Spinal cord (tissue), 9 donors: ENCODE measurements at regions not wholly inside any gene's neighbourhood (a gene's known extent, or its start where the extent isn't known, plus 50 kb on each side); places are given as distances from the start of the nearest gene placed in this dataset.

Source experiments
- DNase-seq, 6 donors: peaks; one replicate each; pipeline versions ENCODE4 v3.0.0 to v3.0.0-alpha.2; 2013 to 2015; ENCODE audit warnings: low spot score in 6 of 6, low read depth in 4 of 6
- H3K27ac ChIP-seq: one replicate; pipeline ENCODE4 v1.5.1; 2013; ENCODE audit warnings: low read depth, low read length, control low read depth
- H3K27me3 ChIP-seq: one replicate; pipeline ENCODE4 v1.6.1; 2013; ENCODE audit warnings: low read length; ENCODE audit not compliant: control insufficient read depth, insufficient read depth
- H3K36me3 ChIP-seq: one replicate; pipeline ENCODE4 v1.6.1; 2013; ENCODE audit warnings: low read length; ENCODE audit not compliant: control insufficient read depth, insufficient read depth
- H3K4me1 ChIP-seq: one replicate; pipeline ENCODE4 v1.6.1; 2013; ENCODE audit warnings: low read length; ENCODE audit not compliant: control insufficient read depth, insufficient read depth
- H3K4me3 ChIP-seq: one replicate; pipeline ENCODE4 v1.5.1; 2013; ENCODE audit warnings: low read depth, low read length, control low read depth
- H3K9me3 ChIP-seq: one replicate; pipeline ENCODE4 v1.6.1; 2013; ENCODE audit warnings: low read length; ENCODE audit not compliant: control insufficient read depth, insufficient read depth
- WGBS: methylation state at CpG from one replicate; pipeline ENCODE4 v1.1.5; 2013; ENCODE audit warnings: missing lambda C conversion rate; ENCODE audit not compliant: insufficient coverage; 5-methylcytosine and 5-hydroxymethylcytosine counted together
- donor health status: healthy.

GRCh38 chr7:88700725-88701124, 58.8 kb upstream of the ZNF804B start:
- WGBS: 86% methylated on average over 1 of the region's 2 CpGs
- DNase-seq: no peak
- H3K27me3 ChIP-seq: no peaks in the 10 kb centered on the region
- H3K4me1 ChIP-seq: no peaks in the 10 kb centered on the region
- H3K4me3 ChIP-seq: no peak overlapping the region
- H3K27ac ChIP-seq: no peak overlapping the region
- H3K36me3 ChIP-seq: no peaks in the 10 kb centered on the region
- H3K9me3 ChIP-seq: no peaks in the 10 kb centered on the region

- Histone ChIP-seq H3K4me3 (no peak overlapping the region), H3K27me3 (no peaks in the 10 kb centered on the region), H3K36me3 (no peaks in the 10 kb centered on the region), H3K9me3 (no peaks in the 10 kb centered on the region), H3K4me1 (no peaks in the 10 kb centered on the region), H3K27ac (no peak overlapping the region)
- no peak for DNase-seq
These were observed 65.3 kb upstream of the ZNF804B start for GRCh38 chr7:88694207-88694606.

GRCh38 chr7:88693131-88693530, 66.4 kb upstream of the ZNF804B start:
- no peaks in the 10 kb centered on the region for H3K27me3 ChIP-seq
- H3K9me3 ChIP-seq: no peaks in the 10 kb centered on the region
- H3K4me1 ChIP-seq: no peaks in the 10 kb centered on the region
- H3K36me3 ChIP-seq: no peaks in the 10 kb centered on the region
- peak in 1 of 6 donors; percentile 8 for DNase-seq
- no peak overlapping the region for H3K27ac ChIP-seq
- H3K4me3 ChIP-seq: no peak overlapping the region

- DNase-seq: no peak
- H3K4me1 ChIP-seq: no peaks in the 10 kb centered on the region
These were observed 67.0 kb upstream of the ZNF804B start for GRCh38 chr7:88692493-88692892.

GRCh38 chr7:88689821-88690220, 69.7 kb upstream of the ZNF804B start:
- no peaks in the 10 kb centered on the region for H3K36me3 ChIP-seq
- no peak for DNase-seq
- no peaks in the 10 kb centered on the region for H3K27me3 ChIP-seq
- H3K9me3 ChIP-seq: no peaks in the 10 kb centered on the region
- H3K4me3 ChIP-seq: no peak overlapping the region
- H3K27ac ChIP-seq: no peak overlapping the region
- no CpG with 5 or more reads among the region's 1 CpG for WGBS
- no peaks in the 10 kb centered on the region for H3K4me1 ChIP-seq

More at GRCh38 chr7:88692493-88692892, 67.0 kb upstream of the ZNF804B start:
- H3K27me3 ChIP-seq: no peaks in the 10 kb centered on the region
- H3K27ac ChIP-seq: no peak overlapping the region
- no peaks in the 10 kb centered on the region for H3K36me3 ChIP-seq
- no peak overlapping the region for H3K4me3 ChIP-seq
- H3K9me3 ChIP-seq: no peaks in the 10 kb centered on the region

GRCh38 chr7:88688222-88688621, 71.3 kb upstream of the ZNF804B start:
- no peaks in the 10 kb centered on the region for H3K4me1 ChIP-seq
- no peak overlapping the region for H3K27ac ChIP-seq
- H3K9me3 ChIP-seq: no peaks in the 10 kb centered on the region
- no peak for DNase-seq
- H3K4me3 ChIP-seq: no peak overlapping the region
- WGBS: no CpG with 5 or more reads among the region's 1 CpG
- H3K36me3 ChIP-seq: no peaks in the 10 kb centered on the region
- no peaks in the 10 kb centered on the region for H3K27me3 ChIP-seq

GRCh38 chr7:88686468-88687229, 72.9 kb upstream of the ZNF804B start:
- Histone ChIP-seq H3K4me1 (no peaks in the 10 kb centered on the region), H3K4me3 (no peak overlapping the region), H3K27me3 (no peaks in the 10 kb centered on the region), H3K27ac (no peak overlapping the region), H3K9me3 (no peaks in the 10 kb centered on the region), H3K36me3 (no peaks in the 10 kb centered on the region)
- no peak for DNase-seq
- 95% methylated on average over 29 of the region's 30 CpGs for WGBS

- Histone ChIP-seq H3K4me1 (no peaks in the 10 kb centered on the region), H3K27ac (no peak overlapping the region), H3K27me3 (no peaks in the 10 kb centered on the region), H3K9me3 (no peaks in the 10 kb centered on the region), H3K36me3 (no peaks in the 10 kb centered on the region), H3K4me3 (no peak overlapping the region)
- no CpG with 5 or more reads among the region's 2 CpGs for WGBS
- no peak for DNase-seq
These were observed 77.8 kb upstream of the ZNF804B start for GRCh38 chr7:88681682-88682081.

- DNase-seq: no peak
- Histone ChIP-seq H3K4me3 (no peak overlapping the region), H3K9me3 (no peaks in the 10 kb centered on the region), H3K36me3 (no peaks in the 10 kb centered on the region), H3K27me3 (no peaks in the 10 kb centered on the region), H3K27ac (no peak overlapping the region), H3K4me1 (no peaks in the 10 kb centered on the region)
These were observed 89.0 kb upstream of the ZNF804B start for GRCh38 chr7:88670536-88670935.

GRCh38 chr7:88669913-88670312, 89.6 kb upstream of the ZNF804B start:
- Histone ChIP-seq H3K4me1 (no peaks in the 10 kb centered on the region), H3K36me3 (no peaks in the 10 kb centered on the region), H3K9me3 (no peaks in the 10 kb centered on the region), H3K27ac (no peak overlapping the region), H3K4me3 (no peak overlapping the region), H3K27me3 (no peaks in the 10 kb centered on the region)
- no peak for DNase-seq
- WGBS: 84% methylated on average over 2 of the region's 3 CpGs
